GM21381 (cell line): ENCODE measurements at regions not wholly inside any gene's neighbourhood (a gene's known extent, or its start where the extent isn't known, plus 50 kb on each side); places are given as distances from the start of the nearest gene placed in this dataset.
"Not testable (repeated sequence)": the region's sequence is repeated elsewhere in the genome, so short reads cannot be mapped to it uniquely, and the experiment has no call there.

Experiments
- ATAC-seq: cut with Tn5 transposase; IDR thresholded peaks from one replicate; pipeline ENCODE4 v1.9.1; 2021; ENCODE audit warnings: mild to moderate bottlenecking, moderate library complexity; ENCODE audit not compliant: unreplicated experiment

DNA sequence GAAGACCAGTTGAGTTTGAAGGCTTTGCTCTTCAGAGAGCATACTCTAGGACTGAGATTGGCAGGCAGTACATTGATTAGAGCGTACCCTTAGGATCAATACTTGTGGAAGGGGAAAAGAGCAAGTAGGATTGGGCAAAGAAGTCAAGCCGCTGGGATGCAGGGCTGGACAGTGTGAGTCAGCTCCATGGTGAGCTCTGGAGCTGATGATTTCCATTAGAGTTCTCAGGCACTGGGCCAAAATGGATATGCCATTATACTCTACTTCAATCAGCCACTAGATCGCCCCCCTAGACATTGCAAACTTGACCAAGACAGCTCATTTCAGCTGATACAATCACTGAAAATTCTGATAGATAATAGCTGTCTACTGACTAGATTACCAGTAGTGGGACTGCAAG lies 432.7 kb upstream of the ALCAM start:
- no peak for ATAC-seq

DNA sequence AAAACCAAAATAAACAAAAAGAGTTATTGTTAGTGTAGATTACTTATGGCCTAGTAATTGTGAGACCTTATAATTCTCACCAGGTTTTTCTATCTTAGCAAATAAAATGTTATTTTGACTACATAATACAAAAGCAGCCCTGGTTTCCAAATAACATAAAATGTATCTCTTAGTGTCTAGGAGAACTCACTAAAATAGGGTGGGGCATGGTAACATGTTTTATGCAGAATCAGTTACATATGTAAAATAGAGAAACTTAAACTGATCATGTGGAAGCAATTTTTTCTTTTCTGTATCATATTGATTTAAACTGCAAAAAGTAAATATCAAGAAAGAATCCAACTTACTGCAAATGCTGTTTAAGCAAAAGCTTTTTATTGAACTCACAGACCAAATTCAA lies 431.1 kb upstream of the ALCAM start:
- ATAC-seq, result no peak

DNA sequence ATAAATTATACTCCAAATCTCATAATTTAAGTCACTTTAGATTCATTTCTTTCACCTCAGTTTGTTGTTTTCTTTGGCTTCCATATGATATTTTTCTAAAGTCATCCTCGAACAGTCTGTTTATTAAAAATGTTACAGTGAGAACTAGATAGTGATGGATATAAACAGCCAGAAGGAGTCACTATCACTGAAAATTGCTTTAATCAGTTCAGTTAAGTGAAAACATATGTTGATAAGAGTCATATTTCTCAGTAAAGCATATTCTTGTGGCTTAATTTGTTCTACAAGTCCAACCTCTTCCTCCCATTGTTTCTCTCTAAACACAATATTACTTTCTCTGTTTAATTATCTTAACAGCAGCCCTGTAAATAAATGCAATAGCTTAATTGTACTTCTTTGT lies 427.5 kb upstream of the ALCAM start:
- no peak for ATAC-seq

DNA sequence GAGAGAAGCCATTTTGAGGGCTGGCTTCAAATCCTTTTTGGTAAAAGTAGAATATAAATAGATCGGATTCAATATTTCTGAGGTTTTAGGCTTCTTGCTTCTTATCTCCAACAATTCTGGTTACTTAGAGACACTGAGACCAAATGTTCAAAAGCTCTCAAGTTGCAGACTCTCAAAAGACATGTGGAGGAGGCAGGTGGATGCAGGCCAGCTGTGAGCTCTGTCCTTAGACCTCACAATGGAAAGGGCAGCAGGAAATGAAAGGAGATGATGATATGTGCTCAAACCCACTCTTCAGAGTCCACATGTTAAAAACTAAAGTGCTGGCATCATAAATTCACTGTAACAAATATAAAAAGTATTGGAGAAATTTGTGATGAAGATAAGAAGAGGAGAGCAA lies 424.9 kb upstream of the ALCAM start:
- ATAC-seq, result no peak

DNA sequence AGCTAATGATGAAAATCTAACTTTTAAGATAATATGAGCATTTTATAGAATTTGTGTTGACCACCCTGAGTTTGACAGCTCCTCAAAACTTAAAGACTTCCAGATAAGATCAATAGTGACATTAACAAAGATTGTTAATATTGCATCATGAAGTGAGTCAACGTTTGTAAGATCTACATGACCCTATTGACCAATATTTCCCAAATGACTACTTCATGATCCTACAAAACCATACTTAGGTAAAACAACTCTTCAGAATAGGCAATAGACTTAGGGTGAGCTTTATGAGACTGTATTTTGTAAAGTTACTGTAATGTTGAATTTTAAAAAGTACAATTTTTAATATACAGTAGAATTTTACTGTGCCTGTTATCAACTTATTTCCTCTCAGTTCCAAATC lies 422.7 kb upstream of the ALCAM start:
- no peak for ATAC-seq

DNA sequence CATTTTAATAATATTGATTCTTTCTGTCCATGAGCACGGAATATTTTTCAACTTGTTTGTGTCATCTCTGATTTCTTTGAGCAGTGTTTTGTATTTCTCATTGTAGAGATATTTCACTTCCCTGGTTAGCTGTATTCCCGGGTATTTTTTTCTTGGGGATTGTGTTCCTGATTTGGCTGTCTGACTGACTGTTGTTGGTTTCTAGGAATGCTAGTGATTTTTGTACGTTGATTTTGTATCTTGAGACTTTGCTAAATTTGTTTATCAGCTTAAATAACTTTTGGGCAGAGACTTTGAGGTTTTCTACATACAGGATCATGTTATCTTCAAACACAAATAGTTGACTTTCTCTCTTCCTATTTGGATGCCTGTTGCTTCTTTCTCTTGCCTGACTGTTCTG lies 418.8 kb upstream of the ALCAM start:
- no peak for ATAC-seq

DNA sequence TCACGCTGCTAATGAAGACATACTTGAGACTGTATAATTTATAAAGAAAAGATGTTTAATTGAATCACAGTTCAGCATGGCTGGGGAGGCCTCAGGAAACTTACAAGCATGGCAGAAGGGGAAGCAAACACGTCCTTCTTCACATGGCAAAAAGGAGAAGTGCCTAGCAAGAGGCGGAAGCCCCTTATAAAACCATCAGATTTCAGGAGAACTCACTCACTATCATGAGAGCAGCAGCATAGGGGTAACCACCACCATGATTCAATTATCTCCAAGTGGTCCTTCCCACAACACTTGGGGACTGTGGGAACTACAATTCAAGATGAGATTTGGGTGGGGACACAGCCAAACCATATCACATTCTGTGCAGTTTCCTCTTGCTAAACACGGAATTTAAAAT lies 416.9 kb upstream of the ALCAM start:
- not testable (repeated sequence) for ATAC-seq

DNA sequence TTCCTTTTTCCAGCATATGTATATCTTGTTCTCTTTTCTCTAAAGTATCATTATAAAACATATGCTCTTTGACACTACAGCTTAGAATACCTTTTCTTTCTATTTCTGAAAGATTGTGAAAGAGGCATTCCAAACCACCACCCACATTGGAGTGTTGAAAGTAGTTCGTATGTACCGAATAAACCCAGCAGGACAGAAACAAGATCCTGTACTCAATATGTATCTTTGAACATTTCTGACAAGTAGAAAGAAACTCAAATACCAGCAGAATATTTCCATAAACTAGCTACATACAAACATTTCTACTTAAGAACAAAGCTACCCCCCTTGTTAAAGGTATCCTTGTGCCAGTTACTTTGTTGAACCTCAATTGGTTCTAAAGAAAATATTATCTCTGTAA lies 415.3 kb upstream of the ALCAM start:
- no peak for ATAC-seq

DNA sequence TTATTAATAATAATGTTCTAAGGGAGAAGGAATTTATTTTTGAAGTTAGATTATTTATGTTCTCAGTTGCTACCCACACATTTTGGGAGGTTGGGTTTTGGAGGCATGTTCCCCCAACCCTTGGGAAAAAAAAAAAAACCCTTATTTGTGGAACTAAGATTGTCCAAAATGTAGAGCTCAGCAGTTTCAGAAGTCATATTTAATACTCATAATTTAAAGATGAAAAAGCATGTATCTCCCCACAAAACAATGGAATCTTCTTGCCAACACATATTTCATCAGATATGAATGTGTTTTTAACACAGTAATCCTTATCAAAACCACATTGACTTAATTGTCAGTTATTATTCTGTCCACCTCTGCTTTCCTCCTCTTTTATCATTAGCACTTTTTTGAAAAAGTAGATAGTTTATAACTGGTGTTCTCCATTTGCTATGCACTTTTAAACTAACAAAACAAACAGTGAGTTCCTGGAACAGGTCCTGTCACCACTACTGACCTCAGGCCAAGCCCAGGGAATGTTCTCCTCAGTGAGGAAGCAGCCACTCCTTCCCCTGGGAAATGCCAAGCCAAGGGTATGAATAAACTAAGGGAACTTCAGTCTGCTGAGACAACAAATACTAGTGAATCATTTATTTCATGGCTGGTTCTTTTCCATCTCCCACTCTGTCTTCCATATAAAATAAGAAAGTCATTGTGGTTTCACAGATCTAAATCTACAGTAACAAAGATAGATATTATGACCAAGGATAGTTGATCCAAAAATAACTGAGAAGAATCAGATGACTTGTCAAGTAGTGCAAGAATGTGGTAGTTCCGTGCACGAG lies 414.4 kb upstream of the ALCAM start:
- ATAC-seq, result no peak

DNA sequence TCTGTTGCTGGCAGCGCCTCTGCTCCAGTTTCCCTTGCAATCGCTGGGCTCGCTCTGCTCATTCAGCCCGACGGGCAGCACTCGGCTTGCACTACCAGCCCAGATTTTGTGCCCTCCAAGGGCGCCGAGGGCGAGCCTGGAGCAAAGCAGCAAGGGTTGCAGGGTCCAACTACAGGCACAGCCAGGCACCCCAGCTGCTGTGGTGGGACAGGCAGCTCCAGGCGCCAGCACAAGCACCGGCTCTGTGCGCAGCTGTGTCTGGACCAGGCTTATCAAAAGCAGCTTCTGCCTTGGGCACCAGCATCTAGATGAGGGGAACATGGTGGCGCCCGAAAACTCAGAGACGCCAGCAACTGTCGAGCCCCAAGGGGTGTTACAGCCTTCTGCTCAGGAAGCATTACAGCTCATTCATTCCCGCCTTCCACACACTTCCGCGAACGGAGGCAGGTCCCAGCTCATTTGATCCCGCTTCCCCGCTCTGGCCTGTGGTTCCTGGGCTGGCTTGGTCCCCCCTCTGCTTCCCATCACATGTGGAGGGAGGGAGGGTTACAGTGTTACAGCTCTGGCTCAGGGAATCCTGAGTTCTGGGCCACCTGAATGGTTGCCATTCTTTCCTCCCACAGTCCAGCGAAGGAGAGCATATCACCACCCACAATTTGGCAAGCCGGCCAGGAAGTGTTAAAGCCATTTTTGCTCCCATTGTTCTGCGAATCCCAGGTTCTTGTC lies 409.9 kb upstream of the ALCAM start:
- no peak for ATAC-seq

DNA sequence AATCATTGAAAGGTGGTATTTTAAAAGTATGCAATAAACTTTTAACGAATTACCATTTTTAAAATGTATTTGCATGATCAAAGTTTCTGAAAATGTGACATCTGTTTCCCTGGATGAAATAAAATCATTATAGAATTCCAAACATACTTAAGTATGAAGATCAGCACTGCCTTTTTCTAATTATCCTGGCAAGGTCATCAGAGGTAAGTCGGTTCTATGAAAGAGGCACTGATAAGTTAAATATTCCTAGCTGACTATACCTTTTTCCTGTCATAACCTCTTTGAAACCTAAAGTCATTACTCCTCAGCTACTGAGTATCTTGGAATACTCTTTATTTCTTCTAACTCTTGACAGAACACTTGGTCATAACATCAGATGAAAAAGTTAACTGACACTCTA lies 406.1 kb upstream of the ALCAM start:
- ATAC-seq, result no peak

DNA sequence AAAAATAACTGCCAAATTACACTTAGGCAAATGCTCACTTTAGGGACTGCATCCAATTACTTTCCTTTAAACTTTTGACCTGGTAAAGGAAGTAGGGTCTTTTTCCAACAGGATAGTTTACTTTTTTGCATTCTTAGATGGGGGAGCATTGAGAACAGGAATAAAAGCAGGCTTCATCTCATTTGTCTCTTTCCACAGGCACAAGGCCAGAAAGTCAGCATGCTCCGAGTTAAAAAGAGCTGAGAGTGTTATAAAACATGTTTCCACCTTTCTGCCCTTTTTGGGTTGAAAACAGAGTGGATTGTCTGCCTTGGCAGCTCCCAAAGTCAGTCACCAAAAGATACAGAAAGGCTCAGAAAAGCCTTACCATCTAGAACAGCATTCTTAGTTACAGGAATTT lies 404.9 kb upstream of the ALCAM start:
- no peak for ATAC-seq

DNA sequence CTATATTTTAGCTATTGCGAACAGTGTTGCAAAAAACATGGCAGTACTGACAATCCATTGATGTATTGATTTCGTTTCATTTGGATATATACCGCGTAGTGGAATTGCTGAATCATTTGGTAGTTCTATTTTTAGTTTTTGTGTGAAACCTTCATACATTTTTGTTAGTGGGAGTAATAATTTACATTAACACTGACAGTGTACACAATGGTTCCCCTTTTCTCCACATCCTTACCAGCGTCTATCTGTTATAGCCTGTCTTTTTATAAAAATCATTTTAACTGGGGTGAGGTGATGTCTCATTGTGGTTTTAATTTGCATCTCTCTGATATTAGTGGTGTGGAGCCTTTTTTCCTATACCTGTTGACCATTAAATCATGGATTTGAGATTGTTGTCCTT lies 392.4 kb upstream of the ALCAM start:
- no peak for ATAC-seq

DNA sequence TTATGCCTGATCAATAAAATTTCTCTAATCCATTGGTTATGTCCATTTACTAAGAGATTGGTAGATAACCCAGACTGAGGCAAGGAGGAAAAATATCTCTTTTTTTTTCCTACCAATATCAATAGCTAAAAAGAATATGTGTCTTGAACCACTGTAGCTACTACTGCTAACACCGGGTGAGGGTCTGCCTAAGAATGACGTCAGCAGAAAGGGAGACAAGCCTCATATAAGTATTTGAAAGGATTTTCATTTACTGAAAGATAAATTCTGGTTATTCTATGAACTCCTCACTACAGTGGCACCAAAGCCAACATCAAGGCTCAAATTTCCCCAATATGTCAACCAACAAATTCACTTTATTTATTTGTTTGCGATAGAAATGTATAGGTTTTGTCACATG lies 389.0 kb upstream of the ALCAM start:
- no peak for ATAC-seq

DNA sequence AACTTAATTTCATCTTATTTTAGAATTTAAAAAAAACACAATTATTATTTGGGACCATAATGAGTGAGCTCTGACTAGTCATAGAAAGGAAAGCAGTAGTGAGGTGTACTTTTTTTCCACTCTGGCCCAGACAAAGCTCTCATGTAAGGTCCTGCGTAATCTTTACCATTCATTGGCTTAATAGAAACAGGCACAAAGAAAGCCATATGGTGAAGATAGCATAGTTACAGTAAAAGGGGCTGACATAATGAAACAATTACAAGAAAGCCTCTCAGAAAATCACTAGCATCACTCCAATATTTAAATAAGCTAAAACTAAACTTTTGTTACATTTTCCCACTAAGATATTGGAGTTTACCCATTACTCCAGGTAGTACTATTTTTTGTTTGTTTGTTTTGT lies 384.6 kb upstream of the ALCAM start:
- ATAC-seq, result no peak

DNA sequence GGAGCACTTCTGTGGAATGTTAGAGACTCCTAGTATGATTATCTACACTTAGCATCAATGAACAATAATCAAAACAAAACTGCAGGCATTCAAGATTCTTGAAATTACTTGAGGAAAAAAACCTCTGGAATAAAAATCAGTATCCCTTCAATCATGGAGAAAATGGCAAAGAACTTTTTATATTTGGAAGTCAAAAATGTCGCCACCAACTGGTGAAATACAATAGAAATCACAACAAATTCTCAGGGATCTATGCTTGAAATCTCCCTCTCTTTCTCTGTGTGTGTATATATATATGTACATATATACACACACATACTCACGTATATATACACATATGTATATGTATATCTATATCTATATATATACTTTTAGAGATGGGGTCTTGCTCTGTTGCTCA lies 378.9 kb upstream of the ALCAM start:
- ATAC-seq, result no peak

DNA sequence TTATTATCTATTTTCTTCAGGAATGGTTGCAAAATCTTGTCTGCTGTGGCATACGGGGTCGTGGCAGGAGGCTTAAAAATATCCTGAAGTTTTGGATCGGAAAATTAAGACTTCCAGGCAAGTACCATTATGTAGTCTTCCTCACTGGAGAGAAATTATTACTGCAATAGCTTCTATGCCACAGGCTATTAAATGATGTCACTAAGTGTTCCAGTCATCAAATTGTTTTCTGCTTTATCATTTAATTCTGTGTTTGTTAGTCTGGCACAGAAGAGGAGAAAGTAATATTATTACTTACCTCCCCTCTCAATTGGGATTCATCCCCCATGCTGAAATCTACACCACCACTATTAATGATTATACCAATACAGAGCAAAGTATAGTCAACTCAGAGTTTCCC lies 378.2 kb upstream of the ALCAM start:
- no peak for ATAC-seq

DNA sequence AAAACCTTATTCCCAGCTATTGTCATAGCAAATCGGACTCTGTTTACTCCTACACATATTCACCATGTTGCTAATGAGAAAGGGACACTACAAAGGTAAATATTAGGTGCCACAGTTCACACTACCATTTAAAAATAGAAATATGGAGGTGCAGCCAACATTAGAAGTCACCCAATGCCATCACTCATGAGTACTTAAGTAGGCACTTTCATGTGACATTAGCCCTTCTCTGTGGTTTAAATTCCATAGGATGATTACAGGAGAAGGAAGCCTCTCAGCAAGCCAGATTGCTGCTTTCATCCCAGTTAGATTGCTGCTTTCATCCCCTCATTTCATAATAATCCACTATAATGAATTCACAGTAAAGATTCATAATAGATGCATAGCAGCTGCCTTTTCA lies 376.8 kb upstream of the ALCAM start:
- no peak for ATAC-seq

DNA sequence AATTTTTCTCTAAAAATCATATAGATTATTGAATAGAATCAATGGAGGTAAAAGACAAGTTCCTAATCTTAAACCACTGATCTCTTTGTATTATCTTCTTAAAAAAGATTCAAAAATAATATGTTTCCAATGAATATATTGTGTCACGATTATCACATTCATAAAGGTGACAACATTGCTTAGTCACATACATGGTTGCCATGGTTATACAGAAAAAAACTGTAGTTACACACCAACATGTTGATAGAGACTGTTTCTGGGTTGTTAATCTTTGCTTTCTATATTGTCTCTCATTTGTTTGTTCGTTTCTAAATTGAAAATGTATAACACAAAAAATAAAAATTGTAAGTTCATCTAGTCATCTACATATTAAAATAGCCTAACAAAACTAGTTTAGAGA lies 376.0 kb upstream of the ALCAM start:
- ATAC-seq, result no peak

DNA sequence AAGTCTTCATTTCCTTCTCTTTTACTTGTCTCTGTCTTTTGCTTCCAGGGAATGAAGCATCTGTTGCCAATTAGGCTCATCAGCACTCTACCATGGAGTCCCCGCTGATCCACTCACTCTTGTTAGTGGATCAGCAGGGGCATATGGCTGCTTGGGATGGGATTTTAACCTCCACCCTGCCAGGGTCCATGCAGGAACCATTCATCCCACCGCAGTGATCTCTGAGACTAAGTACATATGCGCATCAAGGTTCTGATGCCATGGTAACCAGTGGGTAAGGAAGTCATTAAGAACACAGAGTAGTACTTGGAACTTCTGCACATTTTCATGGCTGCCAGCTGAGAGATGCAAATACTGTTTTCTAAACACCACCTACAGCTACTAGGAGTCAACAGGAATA lies 374.0 kb upstream of the ALCAM start:
- ATAC-seq, result no peak

DNA sequence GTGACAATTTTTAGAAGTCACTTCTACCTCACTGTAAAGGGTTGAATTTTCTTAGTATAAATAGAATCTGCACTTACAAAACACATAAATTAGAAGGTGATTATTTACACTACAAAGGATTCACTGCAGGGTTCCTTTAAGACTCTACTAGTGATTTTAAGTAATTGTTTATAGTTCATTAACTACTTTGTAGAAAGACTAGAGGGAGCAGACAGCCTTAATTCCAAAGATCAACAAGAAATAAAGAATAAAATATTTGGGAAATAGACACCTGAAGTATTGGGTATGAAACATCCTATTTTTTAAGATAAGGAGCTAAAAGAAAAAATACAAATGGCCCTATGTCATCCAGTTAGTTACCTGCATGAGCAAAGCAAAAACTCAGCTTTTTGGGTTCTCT lies 360.5 kb upstream of the ALCAM start:
- no peak for ATAC-seq

DNA sequence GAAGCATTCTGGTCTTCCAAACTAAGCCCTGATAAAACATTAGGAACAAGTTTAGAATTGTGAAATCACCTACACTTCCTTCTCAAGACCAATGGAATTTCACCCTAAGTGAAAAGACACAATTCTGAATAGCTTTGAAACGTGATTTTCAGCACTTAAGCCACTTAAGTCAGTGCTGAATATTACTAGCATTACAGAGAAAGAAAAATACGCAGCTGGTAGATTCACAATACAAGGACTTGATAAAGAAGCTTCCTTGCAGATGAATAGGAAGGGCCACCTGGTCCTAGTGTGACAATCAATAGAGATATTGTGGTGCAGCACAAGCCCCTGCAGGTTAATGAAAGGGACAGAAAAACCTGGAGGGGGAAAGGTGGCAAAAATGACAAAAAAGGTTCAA lies 353.1 kb upstream of the ALCAM start:
- ATAC-seq, result no peak

DNA sequence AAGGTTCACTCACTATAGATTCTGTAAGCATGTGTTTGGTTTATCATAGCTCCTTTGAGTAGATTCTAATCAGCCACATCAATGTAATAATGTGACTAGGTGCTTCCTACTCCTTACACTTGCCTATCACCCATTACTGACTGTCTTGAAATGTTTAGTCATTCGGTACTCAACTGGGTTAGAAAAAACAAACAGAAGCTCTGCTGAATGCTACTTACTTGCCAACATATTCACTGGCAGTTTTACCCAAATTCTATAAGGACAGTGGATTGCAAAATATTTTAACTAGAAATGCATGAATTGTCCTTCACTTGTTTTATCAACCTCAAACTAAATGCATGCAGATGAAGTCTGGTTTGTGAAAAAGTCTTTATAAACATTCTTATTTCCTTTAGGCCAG lies 352.1 kb upstream of the ALCAM start:
- ATAC-seq, result no peak
